ENCODE measurements at regions not wholly inside any gene's neighbourhood (a gene's known extent, or its start where the extent isn't known, plus 50 kb on each side); places are given as distances from the start of the nearest gene placed in this dataset.
A peak's percentile ranks its signal among the peaks of the same experiment; 100 is the strongest.

DNA sequence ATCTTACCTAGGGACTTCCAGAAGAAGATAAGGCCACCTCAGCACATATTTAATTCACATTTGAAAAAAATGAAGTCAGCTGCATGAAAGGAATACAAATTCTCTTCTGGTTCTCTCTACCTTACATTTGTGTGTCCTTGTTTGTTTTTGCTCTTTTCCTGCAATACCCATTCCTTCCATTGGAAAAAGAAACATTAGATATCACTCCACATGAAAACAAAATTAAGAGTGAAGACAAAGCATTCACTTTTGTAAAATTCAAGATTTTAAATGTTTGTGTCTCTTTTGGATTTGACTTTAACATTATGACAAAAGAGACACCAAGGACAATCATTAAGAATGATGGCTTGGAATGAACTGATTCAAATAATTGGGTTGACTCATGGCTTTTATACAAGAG, 1351.8 kb downstream of the FSTL5 start:
- H3K36me3 ChIP-seq (ENCODE audit: control insufficient read depth in 1 of 2, insufficient read depth in 2 of 2, low read length in 2 of 2): no peaks in the 10 kb centered on the region
- RAD21 ChIA-PET (ENCODE audit: low non-redundant PET in 1 of 2, low total read pairs in 2 of 2, uncharacterized antibody in 2 of 2, unreplicated experiment in 2 of 2): no interaction called here
- no peak overlapping the region for H3K4me3 ChIP-seq (replicated peaks in 1 of 2; ENCODE audit: low read depth in 1 of 2, low read length in 2 of 2)
- CTCF ChIA-PET: no interaction called here
- no peaks in the 10 kb centered on the region for H3K4me1 ChIP-seq (ENCODE audit: control insufficient read depth in 1 of 2, insufficient read depth in 2 of 2, low read length in 2 of 2)
- H3K4me2 ChIP-seq (ENCODE audit: low read length): no peak overlapping the region
- no peaks in the 10 kb centered on the region for H3K9me3 ChIP-seq (ENCODE audit: control insufficient read depth in 1 of 2, insufficient read depth in 1 of 2, low read depth in 1 of 2, low read length in 2 of 2)
- no TSS peak for BruUV-seq (replicated peaks)
- no peaks in the 10 kb centered on the region for H4K20me1 ChIP-seq (ENCODE audit: insufficient read depth)
- no peak overlapping the region for H3K9ac ChIP-seq (ENCODE audit: low read length)
- intact Hi-C loops (cut with micrococcal nuclease): no loop called here
- ATAC-seq (no peak), DNase-seq (ENCODE audit: low read depth, low spot score) (no peak)
- no peak overlapping the region for H3K27ac ChIP-seq (ENCODE audit: low read depth, low read length)
- H3K79me2 ChIP-seq (ENCODE audit: insufficient read depth, low read length): no peaks in the 10 kb centered on the region
- POLR2A ChIA-PET: no interaction called here
- no peaks in the 10 kb centered on the region for H3K27me3 ChIP-seq (ENCODE audit: insufficient read depth, low read length)
- no peak for TF ChIP-seq ZFX (IDR thresholded peaks at IDR 0.05)
- TF ChIP-seq, protein P1, sequence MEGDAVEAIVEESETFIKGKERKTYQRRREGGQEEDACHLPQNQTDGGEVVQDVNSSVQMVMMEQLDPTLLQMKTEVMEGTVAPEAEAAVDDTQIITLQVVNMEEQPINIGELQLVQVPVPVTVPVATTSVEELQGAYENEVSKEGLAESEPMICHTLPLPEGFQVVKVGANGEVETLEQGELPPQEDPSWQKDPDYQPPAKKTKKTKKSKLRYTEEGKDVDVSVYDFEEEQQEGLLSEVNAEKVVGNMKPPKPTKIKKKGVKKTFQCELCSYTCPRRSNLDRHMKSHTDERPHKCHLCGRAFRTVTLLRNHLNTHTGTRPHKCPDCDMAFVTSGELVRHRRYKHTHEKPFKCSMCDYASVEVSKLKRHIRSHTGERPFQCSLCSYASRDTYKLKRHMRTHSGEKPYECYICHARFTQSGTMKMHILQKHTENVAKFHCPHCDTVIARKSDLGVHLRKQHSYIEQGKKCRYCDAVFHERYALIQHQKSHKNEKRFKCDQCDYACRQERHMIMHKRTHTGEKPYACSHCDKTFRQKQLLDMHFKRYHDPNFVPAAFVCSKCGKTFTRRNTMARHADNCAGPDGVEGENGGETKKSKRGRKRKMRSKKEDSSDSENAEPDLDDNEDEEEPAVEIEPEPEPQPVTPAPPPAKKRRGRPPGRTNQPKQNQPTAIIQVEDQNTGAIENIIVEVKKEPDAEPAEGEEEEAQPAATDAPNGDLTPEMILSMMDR (IDR thresholded peaks at IDR 0.05 in 2 of 3, conservative IDR thresholded peaks at IDR 0.05 in 1 of 3; ENCODE audit: borderline replicate concordance in 1 of 3, insufficient read depth in 1 of 3, low read depth in 2 of 3, low read length in 2 of 3): peak in 2 of 3 experiments; percentile 17 to 28; a peak in 3 of 6 replicates
- no peaks in the 10 kb centered on the region; the same call in 1 of the 2 replicates for H3K9me2 ChIP-seq (ENCODE audit: insufficient read depth)
- no peak overlapping the region for H2AFZ ChIP-seq (ENCODE audit: low read depth, low read length, poor library complexity, severe bottlenecking)

DNA sequence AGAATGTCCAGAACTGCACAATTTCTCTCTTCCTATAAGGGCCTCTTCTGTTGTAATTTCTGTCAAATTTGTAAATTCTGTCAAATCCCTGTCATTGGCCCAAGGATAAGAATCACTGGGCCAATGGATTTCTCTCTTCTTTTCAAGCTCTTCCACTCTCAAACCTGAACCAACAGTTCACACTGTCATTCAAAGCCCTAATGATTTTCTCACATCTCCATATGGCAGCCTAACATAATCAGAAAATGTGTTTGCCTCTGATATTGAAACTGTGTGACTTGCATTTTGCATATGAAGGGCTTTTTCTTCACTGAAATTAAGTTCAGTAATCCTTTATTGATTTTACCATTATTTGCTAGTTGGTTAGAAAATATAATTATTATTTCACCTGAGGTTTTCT, 1349.1 kb downstream of the FSTL5 start:
- no peaks in the 10 kb centered on the region for H3K27me3 ChIP-seq (ENCODE audit: insufficient read depth, low read length)
- H4K20me1 ChIP-seq (ENCODE audit: insufficient read depth): no peaks in the 10 kb centered on the region
- H3K79me2 ChIP-seq (ENCODE audit: insufficient read depth, low read length): no peaks in the 10 kb centered on the region
- ChIA-PET RAD21 (ENCODE audit: low non-redundant PET in 1 of 2, low total read pairs in 2 of 2, uncharacterized antibody in 2 of 2, unreplicated experiment in 2 of 2) (no interaction called here), CTCF (no interaction called here), POLR2A (no interaction called here)
- H3K36me3 ChIP-seq (ENCODE audit: control insufficient read depth in 1 of 2, insufficient read depth in 2 of 2, low read length in 2 of 2): no peaks in the 10 kb centered on the region
- H3K27ac ChIP-seq (ENCODE audit: low read depth, low read length): no peak overlapping the region
- TF ChIP-seq YY1 (IDR thresholded peaks at IDR 0.05; ENCODE audit: extremely low read depth, insufficient replicate concordance, low read depth, low read length) (no peak), SRF (IDR thresholded peaks at IDR 0.05; ENCODE audit: low read depth) (no peak)
- TF ChIP-seq, protein P1 (IDR thresholded peaks at IDR 0.05 in 2 of 3, conservative IDR thresholded peaks at IDR 0.05 in 1 of 3; ENCODE audit: borderline replicate concordance in 1 of 3, insufficient read depth in 1 of 3, low read depth in 2 of 3, low read length in 2 of 3): no peak
- H3K4me2 ChIP-seq (ENCODE audit: low read length): no peak overlapping the region
- intact Hi-C loops (cut with micrococcal nuclease): no loop called here
- no TSS peak for BruUV-seq (replicated peaks)
- H3K4me1 ChIP-seq (ENCODE audit: control insufficient read depth in 1 of 2, insufficient read depth in 2 of 2, low read length in 2 of 2): no peaks in the 10 kb centered on the region
- no peak for ATAC-seq
- no peaks in the 10 kb centered on the region; the same call in 1 of the 2 replicates for H3K9me2 ChIP-seq (ENCODE audit: insufficient read depth)
- H2AFZ ChIP-seq (ENCODE audit: low read depth, low read length, poor library complexity, severe bottlenecking): no peak overlapping the region
- no peak overlapping the region for H3K9ac ChIP-seq (ENCODE audit: low read length)
- no peak overlapping the region for H3K4me3 ChIP-seq (replicated peaks in 1 of 2; ENCODE audit: low read depth in 1 of 2, low read length in 2 of 2)
- no peak for DNase-seq (ENCODE audit: low read depth, low spot score)
- H3K9me3 ChIP-seq (ENCODE audit: control insufficient read depth in 1 of 2, insufficient read depth in 1 of 2, low read depth in 1 of 2, low read length in 2 of 2): no peaks in the 10 kb centered on the region

Data from HCT116 (cell line).